ENCODE measurements at regions not wholly inside any gene's neighbourhood (a gene's known extent, or its start where the extent isn't known, plus 50 kb on each side); places are given as distances from the start of the nearest gene placed in this dataset.

GRCh38 chr12:11963841-11964471 lies 106.8 kb upstream of the BCL2L14 start:
- no peak for DNase-seq
- no peak for TF ChIP-seq POLR2A (IDR thresholded peaks at IDR 0.05)
- TF ChIP-seq, protein P1, sequence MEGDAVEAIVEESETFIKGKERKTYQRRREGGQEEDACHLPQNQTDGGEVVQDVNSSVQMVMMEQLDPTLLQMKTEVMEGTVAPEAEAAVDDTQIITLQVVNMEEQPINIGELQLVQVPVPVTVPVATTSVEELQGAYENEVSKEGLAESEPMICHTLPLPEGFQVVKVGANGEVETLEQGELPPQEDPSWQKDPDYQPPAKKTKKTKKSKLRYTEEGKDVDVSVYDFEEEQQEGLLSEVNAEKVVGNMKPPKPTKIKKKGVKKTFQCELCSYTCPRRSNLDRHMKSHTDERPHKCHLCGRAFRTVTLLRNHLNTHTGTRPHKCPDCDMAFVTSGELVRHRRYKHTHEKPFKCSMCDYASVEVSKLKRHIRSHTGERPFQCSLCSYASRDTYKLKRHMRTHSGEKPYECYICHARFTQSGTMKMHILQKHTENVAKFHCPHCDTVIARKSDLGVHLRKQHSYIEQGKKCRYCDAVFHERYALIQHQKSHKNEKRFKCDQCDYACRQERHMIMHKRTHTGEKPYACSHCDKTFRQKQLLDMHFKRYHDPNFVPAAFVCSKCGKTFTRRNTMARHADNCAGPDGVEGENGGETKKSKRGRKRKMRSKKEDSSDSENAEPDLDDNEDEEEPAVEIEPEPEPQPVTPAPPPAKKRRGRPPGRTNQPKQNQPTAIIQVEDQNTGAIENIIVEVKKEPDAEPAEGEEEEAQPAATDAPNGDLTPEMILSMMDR (IDR thresholded peaks at IDR 0.05), result no peak
- H3K36me3 ChIP-seq, result no peaks in the 10 kb centered on the region
- no peaks in the 10 kb centered on the region for H3K9me3 ChIP-seq
- no peaks in the 10 kb centered on the region for H3K4me1 ChIP-seq
- no peak overlapping the region for H3K27ac ChIP-seq
- no peaks in the 10 kb centered on the region for H3K27me3 ChIP-seq
- no peak overlapping the region for H3K4me3 ChIP-seq

DNA sequence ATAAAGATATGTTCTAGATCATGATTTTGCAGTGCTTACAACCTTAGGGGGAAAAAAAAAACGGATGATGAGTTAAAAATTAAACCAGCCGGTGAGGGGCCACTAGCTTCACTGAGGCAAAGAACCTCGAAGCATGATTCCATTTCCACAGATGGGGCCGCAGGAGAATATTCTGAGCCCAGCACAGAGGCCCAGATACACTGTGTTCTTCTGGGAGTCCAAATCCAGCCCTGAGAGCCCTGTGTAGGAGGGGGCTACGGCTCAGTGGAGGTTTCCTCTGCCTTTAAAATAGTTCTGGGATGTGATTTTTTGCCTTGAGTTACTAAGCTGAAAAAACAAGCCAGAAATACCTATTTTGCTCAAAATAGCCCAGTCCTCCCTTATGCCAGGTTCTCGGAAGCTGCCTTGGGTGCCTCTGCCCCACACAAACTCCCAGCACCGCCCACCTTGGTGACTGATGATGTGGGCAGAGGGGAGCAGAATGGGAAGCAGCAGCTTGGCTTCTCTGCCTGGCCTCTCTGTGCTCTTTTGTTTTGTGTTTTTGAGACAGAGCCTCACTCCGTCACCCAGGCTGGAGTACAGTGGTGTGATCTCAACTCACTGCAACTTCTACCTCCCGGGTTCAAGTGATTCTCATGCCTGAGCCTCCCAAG lies 105.4 kb upstream of the BCL2L14 start:
- no peak overlapping the region for H3K27ac ChIP-seq
- H3K27me3 ChIP-seq, result no peaks in the 10 kb centered on the region
- no peak for DNase-seq
- TF ChIP-seq, protein P1 (IDR thresholded peaks at IDR 0.05), result no peak
- no peak for TF ChIP-seq POLR2A (IDR thresholded peaks at IDR 0.05)
- H3K4me3 ChIP-seq, result no peak overlapping the region
- no peaks in the 10 kb centered on the region for H3K9me3 ChIP-seq
- no peaks in the 10 kb centered on the region for H3K4me1 ChIP-seq
- no peaks in the 10 kb centered on the region for H3K36me3 ChIP-seq

GRCh38 chr12:11967376-11968047 lies 103.2 kb upstream of the BCL2L14 start:
- Histone ChIP-seq H3K4me3 (no peak overlapping the region), H3K36me3 (no peaks in the 10 kb centered on the region), H3K9me3 (no peaks in the 10 kb centered on the region), H3K27ac (no peak overlapping the region), H3K4me1 (no peaks in the 10 kb centered on the region), H3K27me3 (no peaks in the 10 kb centered on the region)
- no peak for DNase-seq
- TF ChIP-seq POLR2A (IDR thresholded peaks at IDR 0.05), result no peak
- TF ChIP-seq, protein P1 (IDR thresholded peaks at IDR 0.05), result no peak

DNA sequence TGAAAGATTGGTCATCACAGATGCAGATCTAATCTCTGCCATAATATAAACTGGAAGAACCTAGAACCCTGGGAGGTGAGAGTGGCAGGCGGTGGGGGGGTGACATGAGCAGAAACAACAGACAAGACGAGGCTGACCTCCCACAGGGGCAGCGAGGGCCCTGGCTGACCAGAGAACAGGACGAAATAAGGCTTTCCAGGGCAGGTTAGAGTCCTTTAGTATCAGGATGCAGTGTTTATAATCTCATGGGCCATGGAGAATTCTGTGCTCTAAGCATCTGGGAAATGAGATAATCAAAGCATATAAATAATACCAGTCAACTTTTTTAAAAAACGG lies 102.7 kb upstream of the BCL2L14 start:
- no peak overlapping the region for H3K27ac ChIP-seq
- no peak for DNase-seq
- H3K36me3 ChIP-seq, result no peaks in the 10 kb centered on the region
- H3K27me3 ChIP-seq, result no peaks in the 10 kb centered on the region
- H3K9me3 ChIP-seq, result no peaks in the 10 kb centered on the region
- no peak for TF ChIP-seq POLR2A (IDR thresholded peaks at IDR 0.05)
- TF ChIP-seq, protein P1 (IDR thresholded peaks at IDR 0.05), result no peak
- H3K4me1 ChIP-seq, result no peaks in the 10 kb centered on the region
- no peak overlapping the region for H3K4me3 ChIP-seq

GRCh38 chr12:11968516-11968915 lies 102.2 kb upstream of the BCL2L14 start:
- Histone ChIP-seq H3K27ac (no peak overlapping the region), H3K4me3 (no peak overlapping the region), H3K27me3 (no peaks in the 10 kb centered on the region), H3K36me3 (no peaks in the 10 kb centered on the region), H3K9me3 (no peaks in the 10 kb centered on the region), H3K4me1 (no peaks in the 10 kb centered on the region)
- DNase-seq, result no peak
- TF ChIP-seq POLR2A (IDR thresholded peaks at IDR 0.05), result no peak
- TF ChIP-seq, protein P1 (IDR thresholded peaks at IDR 0.05), result no peak
